GM12874 (cell line): ENCODE measurements at regions not wholly inside any gene's neighbourhood (a gene's known extent, or its start where the extent isn't known, plus 50 kb on each side); places are given as distances from the start of the nearest gene placed in this dataset.

Experiments used
- TF ChIP-seq, protein P1 (sequence below): IDR thresholded peaks from 2 replicates; pipeline ENCODE4 v1.5.1; 2011; ENCODE audit warnings: low read depth, mild to moderate bottlenecking, control low read depth, low read length, moderate library complexity; ENCODE audit not compliant: insufficient read depth

DNA sequence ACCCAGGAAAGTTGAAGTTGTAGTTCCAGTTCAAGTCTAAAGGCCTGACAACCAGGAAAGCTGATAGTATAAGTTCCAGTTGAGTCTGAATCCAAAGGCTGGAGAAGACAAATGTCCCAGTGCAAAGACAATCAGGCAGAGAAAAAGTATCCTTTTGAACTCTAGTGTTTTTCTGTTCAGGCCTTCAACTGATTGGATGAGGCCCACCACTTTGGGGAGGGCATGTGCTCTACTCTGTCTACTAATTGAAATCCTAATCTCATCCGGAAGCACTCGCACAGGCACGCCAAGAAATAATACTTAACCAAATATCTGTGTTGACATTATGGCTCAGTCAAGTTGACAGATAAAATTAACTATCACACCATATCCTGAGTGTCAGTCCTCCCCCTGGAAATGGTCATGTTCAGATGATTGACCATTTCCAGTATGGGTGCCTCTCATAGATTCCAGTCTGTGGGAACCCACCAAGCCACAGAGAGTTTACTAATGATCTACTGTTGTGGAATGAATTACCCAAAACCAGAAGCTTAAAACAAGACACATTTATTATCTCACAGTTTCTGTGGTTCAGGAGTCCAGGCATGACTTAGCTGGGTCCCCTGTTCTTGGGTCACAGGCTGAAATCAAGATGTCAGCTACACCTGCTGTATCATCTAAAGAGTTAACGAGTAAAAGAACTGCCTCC, 296.3 kb upstream of the ZP4 start:
- TF ChIP-seq, protein P1, sequence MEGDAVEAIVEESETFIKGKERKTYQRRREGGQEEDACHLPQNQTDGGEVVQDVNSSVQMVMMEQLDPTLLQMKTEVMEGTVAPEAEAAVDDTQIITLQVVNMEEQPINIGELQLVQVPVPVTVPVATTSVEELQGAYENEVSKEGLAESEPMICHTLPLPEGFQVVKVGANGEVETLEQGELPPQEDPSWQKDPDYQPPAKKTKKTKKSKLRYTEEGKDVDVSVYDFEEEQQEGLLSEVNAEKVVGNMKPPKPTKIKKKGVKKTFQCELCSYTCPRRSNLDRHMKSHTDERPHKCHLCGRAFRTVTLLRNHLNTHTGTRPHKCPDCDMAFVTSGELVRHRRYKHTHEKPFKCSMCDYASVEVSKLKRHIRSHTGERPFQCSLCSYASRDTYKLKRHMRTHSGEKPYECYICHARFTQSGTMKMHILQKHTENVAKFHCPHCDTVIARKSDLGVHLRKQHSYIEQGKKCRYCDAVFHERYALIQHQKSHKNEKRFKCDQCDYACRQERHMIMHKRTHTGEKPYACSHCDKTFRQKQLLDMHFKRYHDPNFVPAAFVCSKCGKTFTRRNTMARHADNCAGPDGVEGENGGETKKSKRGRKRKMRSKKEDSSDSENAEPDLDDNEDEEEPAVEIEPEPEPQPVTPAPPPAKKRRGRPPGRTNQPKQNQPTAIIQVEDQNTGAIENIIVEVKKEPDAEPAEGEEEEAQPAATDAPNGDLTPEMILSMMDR = no peak

DNA sequence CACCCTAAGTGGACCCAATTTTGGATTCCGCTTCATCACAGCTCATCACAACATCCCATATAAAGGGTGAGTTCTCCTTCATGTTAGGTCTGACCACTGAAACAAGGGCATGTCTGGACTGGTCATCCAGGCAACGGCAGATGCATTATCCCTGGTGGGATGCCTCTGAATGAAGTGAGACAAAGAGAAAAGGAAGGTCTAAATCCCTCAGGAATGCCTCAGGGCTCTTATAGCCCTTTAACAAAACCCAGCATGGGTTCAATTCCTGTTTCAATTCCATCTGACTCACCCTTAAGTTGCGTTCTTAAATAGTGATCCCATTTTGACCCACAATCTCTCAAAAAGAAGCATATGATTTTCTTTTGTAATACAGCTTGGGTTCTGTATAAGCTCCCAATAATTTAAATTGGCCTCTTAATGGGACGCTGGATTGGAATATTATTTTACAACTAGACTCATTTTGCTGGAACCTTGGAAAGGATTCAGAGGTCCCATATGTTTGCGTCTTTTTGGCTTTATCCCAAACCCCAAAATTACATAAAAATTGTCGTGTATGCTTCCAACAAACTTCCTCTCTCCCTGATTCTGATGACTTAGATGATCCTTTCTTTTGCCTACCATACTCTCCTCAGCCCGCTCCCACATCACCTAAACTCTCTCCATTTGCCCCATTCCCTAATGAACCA, 287.4 kb upstream of the ZP4 start:
- TF ChIP-seq, protein P1 = no peak

DNA sequence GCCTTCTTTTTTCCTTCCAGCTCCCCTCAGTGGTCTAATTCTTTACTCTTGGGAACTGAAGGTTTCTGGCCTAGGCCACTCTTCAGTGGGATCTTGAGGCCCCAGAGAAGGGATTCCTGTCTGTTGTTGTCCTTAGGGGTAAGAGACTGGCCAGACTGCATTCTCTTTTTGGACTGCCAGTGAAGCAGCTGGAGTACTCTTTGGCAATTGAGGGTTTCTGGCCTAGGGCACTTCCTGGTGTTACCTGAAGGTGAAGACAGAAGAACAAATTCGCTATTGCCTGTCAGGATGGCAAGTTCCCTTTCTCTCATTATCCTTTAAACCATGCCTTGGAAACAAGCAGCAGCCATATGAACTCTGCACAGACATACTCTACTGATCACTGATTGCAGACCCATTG, 286.6 kb upstream of the ZP4 start:
- TF ChIP-seq, protein P1 = no peak

DNA sequence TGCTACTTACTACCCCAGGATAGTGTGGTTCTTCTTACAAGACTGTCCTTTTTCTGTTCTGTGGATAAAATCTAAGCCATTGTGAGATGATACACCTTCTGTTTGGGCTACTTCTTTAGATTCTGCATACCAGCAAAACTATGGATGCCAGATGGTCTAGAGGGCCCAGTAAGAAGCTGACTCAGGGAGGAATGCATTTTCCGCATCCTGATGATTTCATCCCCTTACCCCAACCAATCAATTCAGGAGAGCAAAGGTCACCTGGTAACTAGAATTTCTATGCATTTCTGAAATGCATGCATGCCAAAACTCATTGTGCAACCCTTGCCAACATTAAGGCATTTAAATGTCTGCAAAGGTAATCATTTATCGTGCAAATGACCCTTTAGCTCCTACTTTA, 285.7 kb upstream of the ZP4 start:
- TF ChIP-seq, protein P1 = no peak

DNA sequence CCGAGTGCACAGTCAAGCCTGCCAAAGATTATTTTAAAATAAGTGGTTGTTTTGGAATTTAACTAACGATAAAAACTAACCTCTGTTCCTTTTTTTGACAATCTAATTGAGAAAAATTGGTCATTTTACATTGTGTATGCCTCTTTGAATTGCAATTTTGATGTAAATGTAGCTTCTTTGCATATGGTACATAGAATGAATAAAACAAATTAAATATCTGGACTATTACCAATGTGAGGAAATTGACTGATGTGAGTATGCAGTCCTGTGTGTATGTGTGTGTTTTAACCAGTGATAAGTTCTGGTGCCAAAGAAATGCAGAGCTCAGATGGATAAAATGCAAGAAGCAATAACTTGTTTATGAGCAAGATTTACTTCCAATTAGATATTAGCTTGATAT, 281.3 kb upstream of the ZP4 start:
- TF ChIP-seq, protein P1 = no peak

DNA sequence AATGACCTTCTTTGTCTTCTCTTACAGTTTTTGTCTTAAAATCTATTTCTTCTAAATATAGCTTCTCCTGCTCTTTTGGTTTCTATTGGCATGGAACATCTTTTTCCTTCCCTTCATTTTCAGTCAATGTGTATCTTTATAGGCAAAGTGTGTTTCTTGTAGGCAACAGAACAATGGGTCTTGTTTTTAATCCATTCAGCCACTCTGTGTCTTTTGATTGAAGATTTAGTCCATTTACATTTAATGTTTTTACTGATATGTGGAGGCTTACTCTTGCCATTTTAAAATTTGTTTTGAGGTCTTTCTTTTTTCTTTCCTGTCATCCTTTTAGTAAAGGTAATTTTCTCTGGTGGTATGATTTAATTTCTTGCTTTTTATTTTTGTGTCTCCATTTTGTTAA, 271.2 kb upstream of the ZP4 start:
- TF ChIP-seq, protein P1 = no peak

DNA sequence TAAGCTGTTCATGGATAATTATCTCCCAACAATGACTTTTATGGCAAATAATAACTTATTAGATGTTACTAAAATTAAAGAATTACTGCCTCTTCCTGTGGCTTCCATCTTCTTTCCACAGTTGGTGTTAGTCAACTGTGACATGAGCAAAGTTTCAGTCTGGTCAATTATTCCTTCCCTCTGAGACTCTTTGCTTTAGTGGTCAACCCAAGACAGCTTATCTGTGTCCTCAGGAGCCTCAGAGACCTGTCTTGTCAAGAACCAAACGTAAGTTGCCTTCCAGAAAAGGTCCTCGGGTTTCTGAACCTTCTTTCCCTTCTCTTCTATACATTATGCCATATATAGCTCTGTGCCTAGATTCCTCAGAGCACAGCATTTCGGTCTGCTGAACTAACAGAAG, 263.2 kb upstream of the ZP4 start:
- TF ChIP-seq, protein P1 = no peak
